NCI-H2081 treated with DMSO at 0.1 percent for 48 hours (cell line): ENCODE measurements at regions not wholly inside any gene's neighbourhood (a gene's known extent, or its start where the extent isn't known, plus 50 kb on each side); places are given as distances from the start of the nearest gene placed in this dataset.
"Not testable (repeated sequence)": the region's sequence is repeated elsewhere in the genome, so short reads cannot be mapped to it uniquely, and the experiment has no call there.

Source experiments
- DNase-seq: peaks from one replicate; lab custom pipeline; 2025; lab: John Stamatoyannopoulos, UW

DNA sequence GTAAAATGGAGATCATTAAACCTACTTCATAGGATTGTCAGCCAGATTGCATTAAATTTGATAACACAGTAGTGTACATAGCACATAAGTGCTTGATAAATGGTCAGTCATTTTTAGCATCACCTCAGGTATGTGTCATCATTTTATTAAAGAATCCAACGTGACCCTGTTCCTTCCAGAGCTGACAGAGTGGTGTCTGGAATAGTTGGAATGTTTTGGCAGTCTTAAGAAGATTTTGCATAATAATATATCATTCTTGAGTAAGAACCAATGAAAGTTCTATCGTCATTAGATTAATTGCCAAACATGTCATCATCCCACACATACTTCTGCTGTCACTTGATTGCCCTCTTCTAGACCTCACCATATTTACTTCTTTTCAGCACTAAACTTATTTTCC is 451.4 kb upstream of the POM121L12 start:
- DNase-seq: no peak

DNA sequence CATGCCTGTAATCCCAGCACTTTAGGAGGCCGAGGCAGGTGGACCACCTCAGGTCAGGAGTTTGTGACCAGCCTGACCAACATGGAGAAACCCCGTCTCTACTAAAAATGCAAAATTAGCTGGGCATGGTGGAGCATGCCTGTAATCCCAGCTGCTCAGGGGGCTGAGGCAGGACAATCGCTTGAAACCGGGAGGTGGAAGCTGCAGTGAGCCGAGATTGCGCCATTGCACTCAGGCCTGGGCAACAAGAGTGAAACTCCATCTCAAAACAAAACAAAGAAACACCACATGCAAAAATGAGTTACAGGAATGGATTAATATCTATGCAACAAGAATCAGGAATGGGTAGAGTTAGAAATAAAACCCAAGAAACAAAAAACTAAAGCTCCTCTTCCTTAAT is 462.3 kb upstream of the POM121L12 start:
- not testable (repeated sequence) for DNase-seq

- DNase-seq: no peak
These were observed 464.4 kb upstream of the POM121L12 start for GRCh38 chr7:52571026-52571425.

- DNase-seq: no peak
These were observed 466.3 kb upstream of the POM121L12 start for GRCh38 chr7:52569151-52569550.

- no peak for DNase-seq
These were observed 469.5 kb upstream of the POM121L12 start for GRCh38 chr7:52565974-52566373.

DNA sequence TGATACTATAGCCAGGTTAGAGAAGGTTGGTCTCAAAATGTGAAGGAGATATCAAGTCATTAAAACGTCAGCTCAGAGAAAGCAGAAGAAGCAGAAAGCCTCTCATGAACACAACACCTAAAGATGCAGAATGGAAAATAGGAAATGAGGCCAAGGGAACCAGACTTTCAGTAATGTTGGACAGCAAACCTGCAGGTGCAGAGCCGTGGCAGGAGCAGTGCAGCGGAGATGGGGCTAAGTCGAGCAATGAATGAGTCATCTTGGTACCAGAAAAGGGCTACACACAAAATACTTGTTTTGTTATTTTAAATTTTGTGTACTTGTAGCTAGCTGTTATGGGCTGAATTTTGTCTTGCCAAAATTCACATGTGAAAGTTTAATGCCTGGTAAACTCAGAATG is 479.6 kb upstream of the POM121L12 start:
- DNase-seq: no peak

DNA sequence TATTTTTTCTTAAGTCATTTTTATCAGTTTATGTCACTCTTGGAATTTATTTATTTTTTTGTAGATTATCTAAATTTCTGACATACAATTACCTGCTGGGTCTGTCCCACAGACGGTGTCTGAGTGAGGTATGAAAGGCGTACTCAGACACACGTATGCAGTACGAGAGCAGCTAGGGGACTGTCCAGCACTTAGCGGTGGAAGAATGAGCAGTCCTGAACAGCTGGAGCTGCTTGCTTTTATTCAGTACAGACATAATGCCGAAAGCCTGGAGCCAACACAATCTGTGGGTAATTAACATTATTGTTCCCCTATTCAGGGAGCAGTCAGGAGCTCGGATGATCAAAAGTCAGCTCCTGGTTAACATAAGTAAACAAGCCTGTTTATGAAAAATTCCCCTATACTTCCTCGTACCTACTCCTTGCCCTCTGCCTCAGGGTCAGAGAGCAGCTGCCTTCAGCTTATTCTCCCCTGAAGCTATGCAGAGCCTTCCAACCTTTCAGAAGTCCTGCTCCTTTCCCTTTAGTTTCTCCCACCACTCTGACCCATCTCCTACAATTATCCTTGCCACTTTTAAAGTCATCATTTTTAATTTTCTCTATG is 488.0 kb upstream of the POM121L12 start:
- DNase-seq: no peak

DNA sequence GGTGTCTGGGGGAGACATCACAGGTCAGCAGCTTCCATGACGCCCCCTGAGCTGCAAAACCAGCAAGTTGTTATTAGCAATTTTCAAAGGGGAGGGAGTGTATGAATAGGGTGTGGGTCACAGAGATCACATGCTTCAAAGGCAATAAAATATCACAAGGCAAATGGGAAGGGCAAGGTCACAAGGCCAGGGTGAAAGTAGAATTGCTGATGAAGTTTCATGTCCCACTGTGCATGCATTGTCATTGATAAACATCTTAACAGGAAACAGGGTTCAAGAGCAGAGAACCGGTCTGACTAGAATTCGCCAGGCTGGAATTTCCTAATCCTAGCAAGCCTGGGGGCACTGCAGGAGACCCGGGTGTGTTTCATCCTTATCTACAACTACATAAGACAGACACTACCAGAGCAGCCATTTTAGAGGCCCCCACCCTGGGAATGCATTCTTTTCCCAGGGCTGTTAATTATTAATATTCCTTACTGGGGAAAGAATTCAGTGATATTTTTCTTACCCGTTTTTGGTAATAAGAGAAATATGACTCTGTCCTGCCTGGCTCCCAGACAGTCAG is 494.2 kb upstream of the POM121L12 start:
- not testable (repeated sequence) for DNase-seq

GRCh38 chr7:52540041-52540440 is 495.4 kb upstream of the POM121L12 start:
- no peak for DNase-seq

DNA sequence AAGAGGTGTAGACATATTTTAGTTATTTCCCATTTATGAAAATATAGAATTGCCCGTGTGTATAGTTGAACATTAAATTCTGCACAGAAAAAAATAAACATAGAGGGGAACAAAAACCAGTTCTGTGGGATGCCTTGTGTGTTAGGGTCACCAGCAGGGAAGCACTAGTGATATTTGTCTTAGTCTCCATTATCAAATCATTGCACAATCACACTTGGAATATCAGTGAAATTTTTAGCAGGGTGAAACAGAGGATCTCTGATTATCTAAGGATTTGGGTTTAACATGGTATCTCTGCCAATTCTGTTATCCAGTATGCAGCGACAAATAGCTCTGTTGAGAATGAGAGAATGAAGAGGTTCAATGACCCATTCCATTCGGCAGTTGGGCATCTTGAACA is 496.0 kb upstream of the POM121L12 start:
- DNase-seq: no peak

GRCh38 chr7:52537051-52537450 is 498.4 kb upstream of the POM121L12 start:
- DNase-seq: no peak

DNA sequence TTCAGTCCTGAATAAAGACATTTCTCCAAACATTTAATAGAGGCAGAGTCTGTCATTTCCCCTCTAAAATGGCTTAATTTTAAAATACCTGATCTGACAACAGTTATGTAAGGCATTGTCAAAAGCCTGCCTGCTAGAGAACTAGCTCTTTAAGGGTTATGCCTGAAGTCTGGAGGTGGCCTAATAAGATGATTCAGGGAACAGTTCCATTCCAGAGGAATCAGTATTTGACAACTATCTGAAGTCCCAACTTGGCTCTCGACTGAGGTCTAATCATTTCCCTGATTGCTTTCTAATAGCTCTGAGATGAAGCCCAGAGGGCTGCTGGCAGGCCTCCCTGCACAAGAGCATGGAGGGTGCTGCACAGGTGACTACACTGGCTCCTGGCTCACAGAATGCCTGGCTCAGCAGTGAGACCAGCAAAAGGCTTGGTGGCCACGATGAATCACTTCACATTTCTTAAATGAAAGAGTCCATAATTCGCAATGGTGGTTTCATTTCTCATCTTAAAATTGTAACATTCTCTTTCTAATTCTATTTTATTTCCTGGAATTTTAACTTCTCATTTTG is 509.6 kb upstream of the POM121L12 start:
- no peak for DNase-seq

GRCh38 chr7:52518869-52519268 is 516.6 kb upstream of the POM121L12 start:
- no peak for DNase-seq

- no peak for DNase-seq
These were observed 522.8 kb upstream of the POM121L12 start for GRCh38 chr7:52512656-52513055.

DNA sequence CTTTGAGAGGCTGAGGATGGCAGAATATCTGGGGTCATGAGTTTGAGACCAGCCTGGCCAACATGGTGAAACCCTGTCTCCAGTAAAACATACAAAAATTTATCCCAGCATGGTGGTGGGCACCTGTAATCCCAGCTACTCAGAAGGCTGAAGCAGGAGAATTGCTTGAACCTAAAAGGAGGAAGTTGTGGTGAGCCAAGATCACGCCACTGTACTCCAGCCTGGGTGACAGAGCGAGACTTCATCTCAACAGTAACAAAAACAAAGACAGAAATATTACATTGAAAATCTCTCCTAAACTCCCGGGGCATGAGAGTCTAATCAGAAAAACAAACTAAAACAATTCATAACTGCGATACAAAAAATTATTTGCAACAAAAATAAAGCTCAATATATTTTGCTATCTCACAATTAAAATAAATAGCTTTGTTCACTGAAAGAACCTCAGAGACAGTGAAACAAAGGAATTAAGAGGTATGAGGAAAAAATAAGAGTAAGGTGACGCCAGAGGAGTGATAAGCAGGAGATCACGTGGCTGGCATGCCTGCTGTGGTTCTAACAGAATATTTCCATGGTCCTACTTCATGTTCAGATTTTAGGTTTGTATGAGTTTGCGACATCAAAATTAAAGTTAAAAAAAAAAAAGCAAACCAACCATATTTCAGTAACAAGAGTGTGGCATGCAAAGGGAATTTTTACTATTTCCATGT is 527.7 kb upstream of the POM121L12 start:
- DNase-seq: no peak

DNA sequence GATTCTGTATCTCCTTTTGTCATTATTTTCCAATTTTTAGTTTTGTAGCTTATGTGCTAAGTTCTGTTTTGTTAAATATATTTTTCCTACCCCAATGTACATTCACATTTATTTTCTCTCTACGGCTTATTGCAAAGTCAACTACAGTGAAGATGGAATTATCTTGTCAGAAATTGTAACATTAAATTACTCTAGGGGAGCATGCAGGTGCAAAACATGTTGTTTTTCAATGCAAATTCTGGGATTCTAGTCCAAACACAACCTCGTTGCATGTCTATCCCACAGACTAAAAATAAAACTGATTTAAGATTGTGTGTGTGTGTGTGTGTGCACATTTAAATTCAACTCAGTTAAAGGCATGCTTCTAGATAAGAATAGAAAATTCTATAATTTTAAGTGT is 529.1 kb upstream of the POM121L12 start:
- DNase-seq: no peak

- no peak for DNase-seq
These were observed 530.9 kb upstream of the POM121L12 start for GRCh38 chr7:52504561-52504960.

DNA sequence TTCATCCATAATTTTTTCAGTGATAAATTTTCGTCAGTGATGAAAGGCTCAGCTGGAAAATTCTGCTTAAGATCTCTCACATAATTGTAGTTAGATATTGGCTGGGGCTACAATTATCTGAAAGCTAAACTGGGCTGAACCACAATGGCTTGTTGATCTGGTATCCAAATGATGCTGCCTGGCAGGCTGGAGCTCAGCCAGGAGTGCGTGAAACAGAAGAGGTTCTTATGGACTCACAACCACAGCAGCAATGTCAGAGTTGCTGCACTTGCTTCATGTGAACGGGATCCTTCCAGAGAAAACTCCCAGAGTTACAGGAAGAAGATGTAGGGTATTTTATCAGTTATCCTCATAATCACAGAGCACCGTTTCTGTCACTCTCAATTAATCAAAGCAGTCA is 533.2 kb upstream of the POM121L12 start:
- no peak for DNase-seq

- DNase-seq: no peak
These were observed 533.7 kb upstream of the POM121L12 start for GRCh38 chr7:52501696-52502095.

- no peak for DNase-seq
These were observed 534.6 kb upstream of the POM121L12 start for GRCh38 chr7:52500841-52501240.

GRCh38 chr7:52498366-52498765 is 537.1 kb upstream of the POM121L12 start:
- DNase-seq: no peak

DNA sequence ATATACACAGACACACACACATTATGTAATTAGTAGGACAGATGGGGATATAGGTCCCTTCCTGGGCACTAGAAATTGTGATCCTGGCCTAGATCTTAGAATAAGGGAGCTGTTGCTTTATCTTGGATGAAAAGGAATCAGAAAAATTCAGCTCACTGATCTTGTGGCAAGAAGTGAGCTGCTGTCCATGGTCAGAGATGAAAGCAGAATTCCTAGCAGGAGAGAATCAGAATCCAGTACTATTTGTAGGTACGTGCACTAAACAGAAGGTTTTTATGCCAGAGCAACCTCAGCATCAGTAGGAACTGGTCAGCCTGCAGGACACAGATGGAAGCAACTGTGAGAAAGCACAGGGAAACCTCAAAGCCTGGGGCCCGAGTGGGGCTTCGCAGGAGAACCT is 549.2 kb upstream of the POM121L12 start:
- DNase-seq: no peak

DNA sequence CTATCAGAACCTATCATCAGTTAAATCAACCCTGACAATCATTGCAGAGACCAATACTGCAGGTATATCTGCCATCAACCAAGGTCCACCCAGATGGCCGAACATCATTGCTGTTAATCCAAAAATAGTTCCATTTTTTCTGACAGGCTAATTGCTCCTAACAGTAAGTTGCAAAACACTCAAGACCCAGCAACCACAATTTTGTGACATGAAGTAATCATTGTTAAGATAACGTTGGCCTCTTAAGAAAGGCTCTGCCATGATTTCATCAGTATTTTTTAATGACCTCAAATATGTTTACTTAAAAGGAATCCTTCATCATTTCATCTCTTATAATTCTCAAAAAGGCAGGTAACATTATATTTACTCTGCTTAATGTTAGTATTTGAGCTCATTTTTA is 553.4 kb upstream of the POM121L12 start:
- DNase-seq: no peak
